Gastroesophageal sphincter (tissue), 4 donors: ENCODE measurements at regions not wholly inside any gene's neighbourhood (a gene's known extent, or its start where the extent isn't known, plus 50 kb on each side); places are given as distances from the start of the nearest gene placed in this dataset.

ENCODE experiments used
- ATAC-seq: fragments of 150-250 bp; one replicate; pipeline ENCODE4 v1.9.1; 2016; ENCODE audit warnings: mild to moderate bottlenecking, moderate library complexity
- H3K27ac ChIP-seq, 4 donors: fragments of 200-600 bp; sonication (generic) in 3 of 4; 1 replicate in 3 of 4; 2 replicates in 1 of 4; pipeline ENCODE4 v1.5.1; 2016 to 2019
- H3K27me3 ChIP-seq: fragments of 200-600 bp; sonication (generic); one replicate; pipeline ENCODE4 v1.5.1; 2019
- H3K36me3 ChIP-seq, 2 donors: fragments of 200-600 bp; sonication (generic); one replicate each; pipeline ENCODE4 v1.5.1; 2019; ENCODE audit warnings: control low read depth in 1 of 2
- H3K4me1 ChIP-seq, 3 donors: fragments of 200-600 bp; sonication (generic); 1 replicate in 2 of 3; 2 replicates in 1 of 3; pipeline ENCODE4 v1.5.1; 2016 to 2019; ENCODE audit warnings: control low read depth in 2 of 3
- H3K4me3 ChIP-seq, 2 donors: fragments of 200-600 bp; sonication (generic); one replicate each; pipeline ENCODE4 v1.5.1; 2019; ENCODE audit warnings: mild to moderate bottlenecking in 1 of 2, moderate library complexity in 1 of 2
- H3K9me3 ChIP-seq, 3 donors: fragments of 200-600 bp; sonication (generic); one replicate each; pipeline ENCODE4 v1.5.1; 2017 to 2019; ENCODE audit warnings: control low read depth in 2 of 3
- CTCF ChIP-seq, 4 experiments: fragments of 200-600 bp in 2 of 4; fragments of 450-650 bp in 2 of 4; sonication (generic) in 1 of 4; IDR thresholded peaks; one replicate each; pipeline ENCODE4 v1.5.1; 2017 to 2019; ENCODE audit warnings: antibody characterized with exemption in 4 of 4, mild to moderate bottlenecking in 2 of 4, moderate library complexity in 2 of 4
- EP300 ChIP-seq: sonication (generic); formaldehyde crosslinking; IDR thresholded peaks from one replicate; pipeline ENCODE4 v1.6.1; 2017; ENCODE audit warnings: antibody characterized with exemption, mild to moderate bottlenecking
- POLR2A ChIP-seq, 2 donors: fragments of 450-650 bp; IDR thresholded peaks; one replicate each; pipeline ENCODE4 v1.6.1; 2017; ENCODE audit warnings: antibody characterized with exemption in 2 of 2, mild to moderate bottlenecking in 2 of 2, moderate library complexity in 1 of 2
- POLR2AphosphoS5 ChIP-seq: sonication (generic); formaldehyde crosslinking; IDR thresholded peaks from one replicate; pipeline ENCODE4 v1.6.1; 2017; ENCODE audit warnings: antibody characterized with exemption
- WGBS, 2 donors: methylation state at CpG; one replicate each; pipeline ENCODE4 v1.1.5; 2018; ENCODE audit warnings: low coverage in 1 of 2; 5-methylcytosine and 5-hydroxymethylcytosine counted together

- H3K4me3 ChIP-seq: no peak overlapping the region
- TF ChIP-seq EP300 (no peak), CTCF (IDR thresholded peaks at IDR 0.05) (no peak), POLR2A (IDR thresholded peaks at IDR 0.05) (no peak), POLR2AphosphoS5 (no peak)
- no peak overlapping the region for H3K27ac ChIP-seq
- ATAC-seq: no peak
- H3K9me3 ChIP-seq: no peaks in the 10 kb centered on the region
- H3K36me3 ChIP-seq: no peaks in the 10 kb centered on the region
- 77 to 83% methylated on average over 10 to 16 of the region's 24 CpGs for WGBS, 2 donors
- no peaks in the 10 kb centered on the region for H3K4me1 ChIP-seq
- H3K27me3 ChIP-seq: no peaks in the 10 kb centered on the region
Measured at GRCh38 chr15:92772626-92773244, 117.2 kb upstream of the FAM174B start.

- Histone ChIP-seq H3K4me1 (no peaks in the 10 kb centered on the region), H3K36me3 (no peaks in the 10 kb centered on the region), H3K9me3 (no peaks in the 10 kb centered on the region), H3K27ac (no peak overlapping the region), H3K4me3 (no peak overlapping the region), H3K27me3 (no peaks in the 10 kb centered on the region)
- TF ChIP-seq POLR2A (IDR thresholded peaks at IDR 0.05) (no peak), POLR2AphosphoS5 (no peak), EP300 (no peak), CTCF (IDR thresholded peaks at IDR 0.05) (no peak)
- WGBS, 2 donors: 80 to 91% methylated on average over 2 to 4 of the region's 6 CpGs
- no peak for ATAC-seq
Measured at GRCh38 chr15:92773340-92773739, 117.8 kb upstream of the FAM174B start.

- WGBS, 2 donors: 86% methylated on average over 1 of the region's 1 CpG; no CpG with 5 or more reads in 1 of the 2 donors
- no peak overlapping the region for H3K27ac ChIP-seq
- no peaks in the 10 kb centered on the region for H3K9me3 ChIP-seq
- H3K27me3 ChIP-seq: no peaks in the 10 kb centered on the region
- TF ChIP-seq POLR2A (IDR thresholded peaks at IDR 0.05) (no peak), EP300 (no peak), CTCF (IDR thresholded peaks at IDR 0.05) (no peak), POLR2AphosphoS5 (no peak)
- no peak overlapping the region for H3K4me3 ChIP-seq
- no peaks in the 10 kb centered on the region for H3K4me1 ChIP-seq
- peaks cover 0 to 4% of the 10 kb centered on the region in 2 donors for H3K36me3 ChIP-seq
- ATAC-seq: no peak
Measured at GRCh38 chr15:92779874-92780273, 120.2 kb upstream of the CHD2 start.

GRCh38 chr15:92780843-92781242, 119.3 kb upstream of the CHD2 start:
- TF ChIP-seq EP300 (no peak), POLR2AphosphoS5 (no peak), POLR2A (IDR thresholded peaks at IDR 0.05) (no peak), CTCF (IDR thresholded peaks at IDR 0.05) (no peak)
- H3K4me1 ChIP-seq: no peaks in the 10 kb centered on the region
- H3K9me3 ChIP-seq: no peaks in the 10 kb centered on the region
- WGBS, 2 donors: 95% methylated on average over 2 of the region's 3 CpGs; no CpG with 5 or more reads in 1 of the 2 donors
- ATAC-seq: no peak
- H3K36me3 ChIP-seq: peaks cover 0 to 4% of the 10 kb centered on the region in 2 donors
- H3K27me3 ChIP-seq: no peaks in the 10 kb centered on the region
- H3K27ac ChIP-seq: no peak overlapping the region
- H3K4me3 ChIP-seq: no peak overlapping the region

- Histone ChIP-seq H3K9me3 (no peaks in the 10 kb centered on the region), H3K27ac (no peak overlapping the region), H3K4me3 (no peak overlapping the region), H3K36me3 (peaks cover 0 to 5% of the 10 kb centered on the region in 2 donors), H3K4me1 (no peaks in the 10 kb centered on the region), H3K27me3 (no peaks in the 10 kb centered on the region)
- TF ChIP-seq CTCF (IDR thresholded peaks at IDR 0.05) (no peak), EP300 (no peak), POLR2A (IDR thresholded peaks at IDR 0.05) (no peak), POLR2AphosphoS5 (no peak)
- 88 to 90% methylated on average over 2 to 4 of the region's 4 CpGs for WGBS, 2 donors
- no peak for ATAC-seq
Measured at GRCh38 chr15:92781925-92782453, 118.1 kb upstream of the CHD2 start.
